ENCODE measurements at regions not wholly inside any gene's neighbourhood (a gene's known extent, or its start where the extent isn't known, plus 50 kb on each side); places are given as distances from the start of the nearest gene placed in this dataset.
A peak's percentile ranks its signal among the peaks of the same experiment; 100 is the strongest.
"Not testable (repeated sequence)": the region's sequence is repeated elsewhere in the genome, so short reads cannot be mapped to it uniquely, and the experiment has no call there.

GRCh38 chr12:116687888-116688287, 50.0 kb downstream of the SPRING1 start:
- Mint-ChIP-seq H3K4me1 (ENCODE audit: low read depth in 2 of 2) (peaks cover 0 to 7% of the 10 kb centered on the region in 2 donors), H3K27me3 (peaks cover 18 to 19% of the 10 kb centered on the region in 2 donors), H3K36me3 (no peaks in the 10 kb centered on the region), H3K9me3 (no peaks in the 10 kb centered on the region), H3K27ac (no peak overlapping the region), H3K4me3 (no peak overlapping the region)
- no peak for DNase-seq (ENCODE audit: low spot score)
- ATAC-seq: peak; percentile 61 to 62

- DNase-seq (ENCODE audit: low spot score) (no peak), ATAC-seq (no peak)
- Mint-ChIP-seq H3K4me1 (ENCODE audit: low read depth in 2 of 2) (no peaks in the 10 kb centered on the region), H3K36me3 (no peaks in the 10 kb centered on the region), H3K4me3 (no peak overlapping the region), H3K27me3 (peaks cover 0 to 12% of the 10 kb centered on the region in 2 donors), H3K27ac (no peak overlapping the region), H3K9me3 (no peaks in the 10 kb centered on the region)
These were observed 53.0 kb downstream of the SPRING1 start for GRCh38 chr12:116684891-116685290.

- Mint-ChIP-seq H3K9me3 (no peaks in the 10 kb centered on the region), H3K4me3 (no peak overlapping the region), H3K27ac (peak overlapping the region in 1 of 2 donors; percentile 0), H3K36me3 (no peaks in the 10 kb centered on the region), H3K27me3 (peaks cover 7 to 20% of the 10 kb centered on the region in 2 donors), H3K4me1 (ENCODE audit: low read depth in 2 of 2) (peaks cover 33 to 35% of the 10 kb centered on the region in 2 donors)
- ATAC-seq (peak in 1 of 2 donors; percentile 56), DNase-seq (ENCODE audit: low spot score) (no peak)
These were observed 60.6 kb downstream of the SPRING1 start for GRCh38 chr12:116677202-116677661.

GRCh38 chr12:116675339-116676107, 62.3 kb downstream of the SPRING1 start:
- H3K27ac Mint-ChIP-seq: peak overlapping the region; percentile 12 to 17
- H3K36me3 Mint-ChIP-seq: no peaks in the 10 kb centered on the region
- DNase-seq (ENCODE audit: low spot score) (no peak), ATAC-seq (no peak)
- peaks cover 33 to 41% of the 10 kb centered on the region in 2 donors for H3K4me1 Mint-ChIP-seq (ENCODE audit: low read depth in 2 of 2)
- H3K9me3 Mint-ChIP-seq: no peaks in the 10 kb centered on the region
- no peak overlapping the region for H3K4me3 Mint-ChIP-seq
- peaks cover 7 to 19% of the 10 kb centered on the region in 2 donors for H3K27me3 Mint-ChIP-seq

GRCh38 chr12:116674643-116675183, 63.2 kb downstream of the SPRING1 start:
- ATAC-seq (peak in 1 of 2 donors; percentile 34), DNase-seq (ENCODE audit: low spot score) (no peak)
- peaks cover 7 to 16% of the 10 kb centered on the region in 2 donors for H3K27me3 Mint-ChIP-seq
- H3K4me3 Mint-ChIP-seq: peak overlapping the region; percentile 6
- peaks cover 33 to 41% of the 10 kb centered on the region in 2 donors for H3K4me1 Mint-ChIP-seq (ENCODE audit: low read depth in 2 of 2)
- H3K36me3 Mint-ChIP-seq: no peaks in the 10 kb centered on the region
- no peaks in the 10 kb centered on the region for H3K9me3 Mint-ChIP-seq
- peak overlapping the region; percentile 12 to 17 for H3K27ac Mint-ChIP-seq

- Mint-ChIP-seq H3K36me3 (no peaks in the 10 kb centered on the region), H3K4me3 (peak overlapping the region; percentile 75), H3K27ac (peak overlapping the region; percentile 12 to 17), H3K4me1 (ENCODE audit: low read depth in 2 of 2) (peaks cover 33 to 41% of the 10 kb centered on the region in 2 donors), H3K27me3 (peaks cover 7 to 14% of the 10 kb centered on the region in 2 donors), H3K9me3 (no peaks in the 10 kb centered on the region)
- DNase-seq (ENCODE audit: low spot score) (no peak), ATAC-seq (no peak)
These were observed 64.2 kb downstream of the SPRING1 start for GRCh38 chr12:116673681-116674111.

- Mint-ChIP-seq H3K4me3 (peak overlapping the region; percentile 75), H3K27ac (peak overlapping the region; percentile 12 to 17), H3K36me3 (no peaks in the 10 kb centered on the region), H3K27me3 (peaks cover 4 to 9% of the 10 kb centered on the region in 2 donors), H3K9me3 (no peaks in the 10 kb centered on the region), H3K4me1 (ENCODE audit: low read depth in 2 of 2) (peaks cover 31 to 39% of the 10 kb centered on the region in 2 donors)
- ATAC-seq: peak; percentile 73 to 83
- no peak for DNase-seq (ENCODE audit: low spot score)
These were observed 64.9 kb downstream of the SPRING1 start for GRCh38 chr12:116672842-116673516.

GRCh38 chr12:116672010-116672409, 65.9 kb downstream of the SPRING1 start:
- H3K27me3 Mint-ChIP-seq: peaks cover 0 to 2% of the 10 kb centered on the region in 2 donors
- DNase-seq (ENCODE audit: low spot score) (no peak), ATAC-seq (no peak)
- H3K4me1 Mint-ChIP-seq (ENCODE audit: low read depth in 2 of 2): peaks cover 21 to 35% of the 10 kb centered on the region in 2 donors
- H3K9me3 Mint-ChIP-seq: no peaks in the 10 kb centered on the region
- H3K27ac Mint-ChIP-seq: no peak overlapping the region
- no peak overlapping the region for H3K4me3 Mint-ChIP-seq
- H3K36me3 Mint-ChIP-seq: no peaks in the 10 kb centered on the region

- Mint-ChIP-seq H3K27me3 (peaks cover under 1 to 3% of the 10 kb centered on the region in 2 donors), H3K9me3 (no peaks in the 10 kb centered on the region), H3K36me3 (no peaks in the 10 kb centered on the region), H3K4me1 (ENCODE audit: low read depth in 2 of 2) (peaks cover 17 to 35% of the 10 kb centered on the region in 2 donors), H3K27ac (no peak overlapping the region), H3K4me3 (no peak overlapping the region)
- no peak for ATAC-seq
- no peak for DNase-seq (ENCODE audit: low spot score)
These were observed 67.0 kb downstream of the SPRING1 start for GRCh38 chr12:116670859-116671258.

GRCh38 chr12:116667752-116668151, 70.1 kb downstream of the SPRING1 start:
- no peak for DNase-seq (ENCODE audit: low spot score)
- Mint-ChIP-seq H3K4me3 (no peak overlapping the region), H3K4me1 (ENCODE audit: low read depth in 2 of 2) (peaks cover 2 to 11% of the 10 kb centered on the region in 2 donors), H3K27ac (no peak overlapping the region), H3K27me3 (peaks cover 13 to 14% of the 10 kb centered on the region in 2 donors), H3K36me3 (no peaks in the 10 kb centered on the region), H3K9me3 (no peaks in the 10 kb centered on the region)
- no peak for ATAC-seq

GRCh38 chr12:116666829-116667228, 71.0 kb downstream of the SPRING1 start:
- H3K4me3 Mint-ChIP-seq; H3K9me3 Mint-ChIP-seq; H3K4me1 Mint-ChIP-seq (ENCODE audit: low read depth in 2 of 2); ATAC-seq; DNase-seq (ENCODE audit: low spot score); H3K36me3 Mint-ChIP-seq; H3K27ac Mint-ChIP-seq: not testable (repeated sequence)
- H3K27me3 Mint-ChIP-seq: peaks cover 13 to 14% of the 10 kb centered on the region in 2 donors

GRCh38 chr12:116666305-116666673, 71.6 kb downstream of the SPRING1 start:
- no peak for DNase-seq (ENCODE audit: low spot score)
- no peak for ATAC-seq
- Mint-ChIP-seq H3K4me3 (no peak overlapping the region), H3K27me3 (peaks cover 13 to 14% of the 10 kb centered on the region in 2 donors), H3K36me3 (no peaks in the 10 kb centered on the region), H3K4me1 (ENCODE audit: low read depth in 2 of 2) (no peaks in the 10 kb centered on the region), H3K27ac (no peak overlapping the region), H3K9me3 (no peaks in the 10 kb centered on the region)

- Mint-ChIP-seq H3K27ac (no peak overlapping the region), H3K36me3 (no peaks in the 10 kb centered on the region), H3K4me1 (ENCODE audit: low read depth in 2 of 2) (no peaks in the 10 kb centered on the region), H3K4me3 (no peak overlapping the region), H3K9me3 (no peaks in the 10 kb centered on the region), H3K27me3 (peaks cover 13 to 14% of the 10 kb centered on the region in 2 donors)
- no peak for ATAC-seq
- DNase-seq (ENCODE audit: low spot score): no peak
These were observed 72.1 kb downstream of the SPRING1 start for GRCh38 chr12:116665666-116666304.

Data from natural killer cell treated with Interleukin-12 subunit alpha and Interleukin-12 subunit beta and Interleukin-15 and Interleukin-18, amount 100 ng/mL, for 72 hours (primary cell).